ENCODE measurements at regions not wholly inside any gene's neighbourhood (a gene's known extent, or its start where the extent isn't known, plus 50 kb on each side); places are given as distances from the start of the nearest gene placed in this dataset.

DNA sequence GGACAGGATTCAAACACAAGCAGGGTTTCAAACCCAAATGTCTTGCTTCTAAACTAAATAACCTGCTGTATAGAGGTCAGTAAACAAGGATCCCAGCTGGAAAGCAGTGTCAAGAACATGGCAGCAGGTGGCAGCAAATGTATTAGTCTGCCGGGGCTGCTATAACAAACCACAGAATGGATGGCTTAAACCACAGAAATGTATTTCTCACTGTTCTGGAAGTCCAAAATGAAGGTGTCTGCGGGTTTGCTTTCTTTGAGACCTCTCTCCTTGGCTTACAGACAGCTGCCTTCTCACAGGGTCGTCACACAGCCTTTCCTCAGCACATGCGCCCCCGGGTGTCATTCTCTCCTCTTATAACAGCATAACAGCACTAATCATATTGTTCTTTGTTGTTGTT is 65.1 kb upstream of the LRRC55 start:
- no peak overlapping the region for H3K27ac ChIP-seq (ENCODE audit: low read depth, low read length)
- H3K4me1 ChIP-seq (ENCODE audit: control insufficient read depth in 1 of 2, insufficient read depth in 2 of 2, low read length in 2 of 2): peaks cover 2 to 4% of the 10 kb centered on the region in 2 experiments
- no peak overlapping the region for H2BK12ac ChIP-seq (ENCODE audit: low read length)
- no peaks in the 10 kb centered on the region for H3K79me2 ChIP-seq (ENCODE audit: control insufficient read depth, insufficient read depth, low read length, poor library complexity)
- no peak overlapping the region for H3K23ac ChIP-seq (ENCODE audit: low read length)
- H2AFZ ChIP-seq (ENCODE audit: insufficient read depth, low read length, poor library complexity): no peak overlapping the region
- H4K8ac ChIP-seq (ENCODE audit: low read depth, low read length): no peak overlapping the region
- H3K36me3 ChIP-seq (ENCODE audit: control insufficient read depth in 1 of 2, insufficient read depth in 2 of 2, low read length in 2 of 2): no peaks in the 10 kb centered on the region
- no peak overlapping the region for H3K4ac ChIP-seq (ENCODE audit: low read depth, low read length)
- peaks cover 2% of the 10 kb centered on the region for H3K79me1 ChIP-seq (ENCODE audit: low read length)
- no peak overlapping the region for H3K4me3 ChIP-seq (ENCODE audit: low read depth, low read length)
- no peak overlapping the region for H2BK5ac ChIP-seq (ENCODE audit: low read depth, low read length, poor library complexity)
- H3K14ac ChIP-seq (ENCODE audit: low read length): no peak overlapping the region
- H2AK5ac ChIP-seq (ENCODE audit: low read length): no peak overlapping the region
- peaks cover 1% of the 10 kb centered on the region for H3K9me3 ChIP-seq (ENCODE audit: insufficient read depth, low read depth, low read length)
- no peak overlapping the region for H4K91ac ChIP-seq (ENCODE audit: low read depth, low read length)
- no peaks in the 10 kb centered on the region for H3K27me3 ChIP-seq (ENCODE audit: insufficient read depth, low read length)
- WGBS (ENCODE audit: extremely low coverage, insufficient coverage, insufficient read length): no CpG with 5 or more reads among the region's 5 CpGs
- H3K18ac ChIP-seq (ENCODE audit: low read length): no peak overlapping the region
- no peak overlapping the region for H4K12ac ChIP-seq (ENCODE audit: low read depth, low read length)
- H3K4me2 ChIP-seq (ENCODE audit: low read length): no peak overlapping the region
- H2BK120ac ChIP-seq (ENCODE audit: insufficient read depth, low read length, poor library complexity): no peak overlapping the region
- peak; percentile 64 to 78 for DNase-seq
- peak overlapping the region; percentile 33 for H3K9ac ChIP-seq (ENCODE audit: low read length)

DNA sequence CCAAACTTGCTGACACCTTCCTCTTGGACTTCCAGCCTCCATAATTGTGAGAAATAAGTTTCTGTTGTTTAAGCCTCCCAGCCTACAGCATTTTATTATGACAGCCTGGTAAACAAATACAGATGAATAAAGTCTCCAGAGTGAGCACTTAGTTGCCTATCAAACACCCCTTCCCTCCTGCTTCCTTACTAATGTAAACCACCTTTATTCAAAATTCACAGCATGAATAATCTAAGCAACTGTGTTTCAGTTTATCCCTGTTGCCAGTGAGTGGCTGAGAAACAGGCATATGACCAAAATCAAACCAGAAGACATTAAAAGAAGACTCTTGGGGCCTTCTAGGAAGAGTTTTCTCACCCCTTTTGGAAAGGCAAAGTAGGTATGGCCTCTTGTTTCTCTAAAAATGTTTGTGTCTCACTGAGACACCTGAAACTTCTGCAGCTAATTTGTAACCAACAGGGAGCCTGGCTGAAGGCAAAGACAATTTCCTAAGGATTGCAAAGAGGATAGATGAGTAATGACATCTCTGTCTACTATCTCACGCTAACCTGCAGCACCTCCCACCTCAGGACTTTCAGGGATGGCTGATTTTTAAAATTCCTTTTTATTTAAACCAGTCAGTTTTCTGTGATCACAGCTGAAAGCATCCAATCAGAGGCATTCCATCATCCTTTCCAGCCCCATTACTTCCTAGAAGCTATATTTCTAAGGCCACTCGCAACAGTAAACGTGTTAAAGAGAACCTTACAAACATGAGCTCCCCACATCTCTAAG is 61.4 kb upstream of the LRRC55 start:
- Histone ChIP-seq H3K79me2 (ENCODE audit: control insufficient read depth, insufficient read depth, low read length, poor library complexity) (no peaks in the 10 kb centered on the region), H3K9me3 (ENCODE audit: insufficient read depth, low read depth, low read length) (peaks cover 1% of the 10 kb centered on the region), H2BK12ac (ENCODE audit: low read length) (no peak overlapping the region), H3K23ac (ENCODE audit: low read length) (no peak overlapping the region), H3K9ac (ENCODE audit: low read length) (no peak overlapping the region), H3K27ac (ENCODE audit: low read depth, low read length) (no peak overlapping the region), H2AFZ (ENCODE audit: insufficient read depth, low read length, poor library complexity) (no peak overlapping the region), H2AK5ac (ENCODE audit: low read length) (no peak overlapping the region), H2BK5ac (ENCODE audit: low read depth, low read length, poor library complexity) (no peak overlapping the region), H4K91ac (ENCODE audit: low read depth, low read length) (no peak overlapping the region), H3K4me1 (ENCODE audit: control insufficient read depth in 1 of 2, insufficient read depth in 2 of 2, low read length in 2 of 2) (peaks cover 10 to 21% of the 10 kb centered on the region in 2 experiments), H3K4me3 (ENCODE audit: low read depth, low read length) (no peak overlapping the region), H4K12ac (ENCODE audit: low read depth, low read length) (no peak overlapping the region), H3K79me1 (ENCODE audit: low read length) (peaks cover 7% of the 10 kb centered on the region), H2BK120ac (ENCODE audit: insufficient read depth, low read length, poor library complexity) (no peak overlapping the region), H3K4ac (ENCODE audit: low read depth, low read length) (no peak overlapping the region), H3K18ac (ENCODE audit: low read length) (no peak overlapping the region), H3K14ac (ENCODE audit: low read length) (no peak overlapping the region), H3K4me2 (ENCODE audit: low read length) (no peak overlapping the region), H4K8ac (ENCODE audit: low read depth, low read length) (no peak overlapping the region), H3K36me3 (ENCODE audit: control insufficient read depth in 1 of 2, insufficient read depth in 2 of 2, low read length in 2 of 2) (no peaks in the 10 kb centered on the region), H3K27me3 (ENCODE audit: insufficient read depth, low read length) (no peaks in the 10 kb centered on the region)
- DNase-seq: peak; percentile 46 to 78
- WGBS (ENCODE audit: extremely low coverage, insufficient coverage, insufficient read length): no CpG with 5 or more reads among the region's 3 CpGs

DNA sequence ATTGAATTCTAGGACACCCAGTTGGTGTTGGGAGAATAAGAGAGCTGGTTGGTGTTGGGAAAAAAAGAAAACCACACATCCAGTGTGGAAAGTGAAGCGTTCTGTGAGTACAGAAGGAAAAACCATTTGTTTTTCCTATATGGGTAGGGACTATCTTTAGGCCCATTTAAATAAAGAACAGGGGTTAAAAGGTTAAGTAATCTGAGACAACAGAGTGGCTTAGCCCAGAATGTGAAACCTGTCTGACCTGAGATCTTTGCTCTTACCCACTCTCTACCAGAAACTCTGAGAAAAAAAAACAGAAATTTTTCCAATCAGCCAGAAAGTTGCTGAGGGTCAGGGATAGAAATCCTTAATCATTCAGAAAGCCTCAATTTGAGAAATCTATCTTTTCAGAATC is 59.8 kb upstream of the LRRC55 start:
- Histone ChIP-seq H3K9me3 (ENCODE audit: insufficient read depth, low read depth, low read length) (no peaks in the 10 kb centered on the region), H4K8ac (ENCODE audit: low read depth, low read length) (no peak overlapping the region), H3K4me2 (ENCODE audit: low read length) (no peak overlapping the region), H3K79me2 (ENCODE audit: control insufficient read depth, insufficient read depth, low read length, poor library complexity) (no peaks in the 10 kb centered on the region), H3K36me3 (ENCODE audit: control insufficient read depth in 1 of 2, insufficient read depth in 2 of 2, low read length in 2 of 2) (no peaks in the 10 kb centered on the region), H2AK5ac (ENCODE audit: low read length) (no peak overlapping the region), H3K27ac (ENCODE audit: low read depth, low read length) (peak overlapping the region; percentile 66), H3K79me1 (ENCODE audit: low read length) (peaks cover 7% of the 10 kb centered on the region), H4K91ac (ENCODE audit: low read depth, low read length) (peak overlapping the region; percentile 59), H2BK12ac (ENCODE audit: low read length) (peak overlapping the region; percentile 46), H3K27me3 (ENCODE audit: insufficient read depth, low read length) (no peaks in the 10 kb centered on the region), H3K14ac (ENCODE audit: low read length) (no peak overlapping the region), H3K18ac (ENCODE audit: low read length) (no peak overlapping the region), H3K4me1 (ENCODE audit: control insufficient read depth in 1 of 2, insufficient read depth in 2 of 2, low read length in 2 of 2) (peaks cover 10 to 21% of the 10 kb centered on the region in 2 experiments), H3K4me3 (ENCODE audit: low read depth, low read length) (no peak overlapping the region), H2BK120ac (ENCODE audit: insufficient read depth, low read length, poor library complexity) (peak overlapping the region; percentile 41), H3K23ac (ENCODE audit: low read length) (no peak overlapping the region), H2AFZ (ENCODE audit: insufficient read depth, low read length, poor library complexity) (no peak overlapping the region), H2BK5ac (ENCODE audit: low read depth, low read length, poor library complexity) (peak overlapping the region; percentile 64), H3K4ac (ENCODE audit: low read depth, low read length) (no peak overlapping the region), H4K12ac (ENCODE audit: low read depth, low read length) (no peak overlapping the region), H3K9ac (ENCODE audit: low read length) (no peak overlapping the region)
- no CpG with 5 or more reads among the region's 1 CpG for WGBS (ENCODE audit: extremely low coverage, insufficient coverage, insufficient read length)
- DNase-seq: peak in 1 of 2 donors; percentile 31

DNA sequence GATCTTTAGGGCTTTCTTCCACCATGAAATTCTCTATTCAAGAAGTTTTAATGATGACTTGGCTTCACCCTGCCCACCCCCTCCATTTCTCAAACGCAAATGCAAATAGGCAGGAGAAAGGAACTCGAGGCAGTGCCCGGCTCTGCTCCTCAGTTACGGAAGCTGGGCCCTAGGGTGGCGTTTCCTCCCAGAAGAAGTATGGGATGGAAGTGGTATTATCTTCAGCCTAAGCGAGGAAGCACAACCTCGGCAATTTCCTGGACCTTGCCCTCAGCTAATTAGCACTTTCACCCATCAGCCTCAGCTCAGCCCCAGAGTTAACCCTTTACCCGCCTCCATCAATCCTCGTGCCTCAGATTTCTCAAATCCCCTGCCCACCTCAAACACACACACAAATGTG is 58.2 kb upstream of the LRRC55 start:
- Histone ChIP-seq H4K91ac (ENCODE audit: low read depth, low read length) (peak overlapping the region; percentile 7), H2BK12ac (ENCODE audit: low read length) (peak overlapping the region; percentile 91), H4K8ac (ENCODE audit: low read depth, low read length) (no peak overlapping the region), H3K23ac (ENCODE audit: low read length) (no peak overlapping the region), H2AK5ac (ENCODE audit: low read length) (peak overlapping the region; percentile 41), H3K9ac (ENCODE audit: low read length) (no peak overlapping the region), H3K4me1 (ENCODE audit: control insufficient read depth in 1 of 2, insufficient read depth in 2 of 2, low read length in 2 of 2) (peaks cover 10 to 21% of the 10 kb centered on the region in 2 experiments), H3K79me2 (ENCODE audit: control insufficient read depth, insufficient read depth, low read length, poor library complexity) (no peaks in the 10 kb centered on the region), H3K4me3 (ENCODE audit: low read depth, low read length) (no peak overlapping the region), H4K12ac (ENCODE audit: low read depth, low read length) (no peak overlapping the region), H3K14ac (ENCODE audit: low read length) (no peak overlapping the region), H3K27ac (ENCODE audit: low read depth, low read length) (no peak overlapping the region), H2AFZ (ENCODE audit: insufficient read depth, low read length, poor library complexity) (no peak overlapping the region), H3K18ac (ENCODE audit: low read length) (no peak overlapping the region), H2BK5ac (ENCODE audit: low read depth, low read length, poor library complexity) (no peak overlapping the region), H3K9me3 (ENCODE audit: insufficient read depth, low read depth, low read length) (no peaks in the 10 kb centered on the region), H3K4ac (ENCODE audit: low read depth, low read length) (no peak overlapping the region), H3K36me3 (ENCODE audit: control insufficient read depth in 1 of 2, insufficient read depth in 2 of 2, low read length in 2 of 2) (no peaks in the 10 kb centered on the region), H2BK120ac (ENCODE audit: insufficient read depth, low read length, poor library complexity) (peak overlapping the region; percentile 53), H3K27me3 (ENCODE audit: insufficient read depth, low read length) (no peaks in the 10 kb centered on the region), H3K79me1 (ENCODE audit: low read length) (peaks cover 7% of the 10 kb centered on the region), H3K4me2 (ENCODE audit: low read length) (no peak overlapping the region)
- WGBS (ENCODE audit: extremely low coverage, insufficient coverage, insufficient read length): no CpG with 5 or more reads among the region's 9 CpGs
- no peak for DNase-seq

Measured in trophoblast cell (in vitro differentiated cells and primary cell).